ENCODE measurements at regions not wholly inside any gene's neighbourhood (a gene's known extent, or its start where the extent isn't known, plus 50 kb on each side); places are given as distances from the start of the nearest gene placed in this dataset.

- no peak for TF ChIP-seq CTCF (IDR thresholded peaks at IDR 0.05)
- no peak for TF ChIP-seq POLR2A (IDR thresholded peaks at IDR 0.05)
- TF ChIP-seq POLR2AphosphoS5 (IDR thresholded peaks at IDR 0.05): no peak
- TF ChIP-seq EP300 (IDR thresholded peaks at IDR 0.05; ENCODE audit: low read depth): no peak
These were observed 53.2 kb downstream of the CEBPB start for GRCh38 chr20:50243610-50244351.
